ENCODE measurements at regions not wholly inside any gene's neighbourhood (a gene's known extent, or its start where the extent isn't known, plus 50 kb on each side); places are given as distances from the start of the nearest gene placed in this dataset.

GRCh38 chr5:167653645-167654106 lies 637.8 kb upstream of the WWC1 start:
- Histone ChIP-seq H3F3A (ENCODE audit: insufficient read depth, low read length) (no peaks in the 10 kb centered on the region), H3K9ac (ENCODE audit: low read length) (no peak overlapping the region), H3K27me3 (ENCODE audit: insufficient read depth, low read length) (no peaks in the 10 kb centered on the region), H3K36me3 (ENCODE audit: insufficient read depth, low read length) (no peaks in the 10 kb centered on the region), H3K4me3 (ENCODE audit: low read depth, low read length, poor library complexity, severe bottlenecking) (no peak overlapping the region), H3K27ac (ENCODE audit: low read depth, low read length, poor library complexity, severe bottlenecking) (no peak overlapping the region), H2AFZ (ENCODE audit: low read length) (no peak overlapping the region), H3K9me3 (ENCODE audit: low read length) (no peaks in the 10 kb centered on the region), H3K4me1 (ENCODE audit: insufficient read depth, low read length, severe bottlenecking) (no peaks in the 10 kb centered on the region), H3K79me2 (ENCODE audit: insufficient read depth, low read length) (no peaks in the 10 kb centered on the region), H4K20me1 (ENCODE audit: insufficient read depth, low read length) (no peaks in the 10 kb centered on the region), H3K9me2 (ENCODE audit: low read depth, low read length) (no peaks in the 10 kb centered on the region), H3K4me2 (ENCODE audit: low read length) (no peak overlapping the region)
- TF ChIP-seq EZH2 (IDR thresholded peaks at IDR 0.05; ENCODE audit: borderline replicate concordance, low read length), result no peak
- TF ChIP-seq, protein P1, sequence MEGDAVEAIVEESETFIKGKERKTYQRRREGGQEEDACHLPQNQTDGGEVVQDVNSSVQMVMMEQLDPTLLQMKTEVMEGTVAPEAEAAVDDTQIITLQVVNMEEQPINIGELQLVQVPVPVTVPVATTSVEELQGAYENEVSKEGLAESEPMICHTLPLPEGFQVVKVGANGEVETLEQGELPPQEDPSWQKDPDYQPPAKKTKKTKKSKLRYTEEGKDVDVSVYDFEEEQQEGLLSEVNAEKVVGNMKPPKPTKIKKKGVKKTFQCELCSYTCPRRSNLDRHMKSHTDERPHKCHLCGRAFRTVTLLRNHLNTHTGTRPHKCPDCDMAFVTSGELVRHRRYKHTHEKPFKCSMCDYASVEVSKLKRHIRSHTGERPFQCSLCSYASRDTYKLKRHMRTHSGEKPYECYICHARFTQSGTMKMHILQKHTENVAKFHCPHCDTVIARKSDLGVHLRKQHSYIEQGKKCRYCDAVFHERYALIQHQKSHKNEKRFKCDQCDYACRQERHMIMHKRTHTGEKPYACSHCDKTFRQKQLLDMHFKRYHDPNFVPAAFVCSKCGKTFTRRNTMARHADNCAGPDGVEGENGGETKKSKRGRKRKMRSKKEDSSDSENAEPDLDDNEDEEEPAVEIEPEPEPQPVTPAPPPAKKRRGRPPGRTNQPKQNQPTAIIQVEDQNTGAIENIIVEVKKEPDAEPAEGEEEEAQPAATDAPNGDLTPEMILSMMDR (IDR thresholded peaks at IDR 0.05; ENCODE audit: low read length), result no peak

DNA sequence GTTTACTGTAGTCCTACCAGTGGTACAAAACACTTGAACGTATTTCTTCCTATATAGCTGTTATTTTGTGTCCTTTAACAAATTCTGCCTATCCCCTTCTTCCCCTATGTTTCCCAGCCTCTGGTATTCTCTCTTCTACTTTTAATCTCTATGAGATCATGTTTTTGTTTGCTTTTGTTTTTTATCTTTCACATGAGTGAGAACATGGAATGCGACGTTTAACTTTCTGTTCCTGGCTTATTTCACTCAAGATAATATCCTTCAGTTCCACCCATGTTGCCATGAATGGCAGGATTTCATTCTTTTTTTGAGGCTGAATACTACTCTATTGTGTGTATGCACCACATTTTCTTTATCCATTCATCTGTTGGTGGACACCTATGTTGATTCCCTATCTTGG lies 634.4 kb upstream of the WWC1 start:
- H2AFZ ChIP-seq (ENCODE audit: low read length), result no peak overlapping the region
- H3F3A ChIP-seq (ENCODE audit: insufficient read depth, low read length), result no peaks in the 10 kb centered on the region
- no peaks in the 10 kb centered on the region for H3K9me3 ChIP-seq (ENCODE audit: low read length)
- no peak overlapping the region for H3K4me3 ChIP-seq (ENCODE audit: low read depth, low read length, poor library complexity, severe bottlenecking)
- H3K27ac ChIP-seq (ENCODE audit: low read depth, low read length, poor library complexity, severe bottlenecking), result no peak overlapping the region
- H3K27me3 ChIP-seq (ENCODE audit: insufficient read depth, low read length), result no peaks in the 10 kb centered on the region
- no peaks in the 10 kb centered on the region for H4K20me1 ChIP-seq (ENCODE audit: insufficient read depth, low read length)
- no peaks in the 10 kb centered on the region for H3K36me3 ChIP-seq (ENCODE audit: insufficient read depth, low read length)
- H3K9ac ChIP-seq (ENCODE audit: low read length), result no peak overlapping the region
- H3K4me2 ChIP-seq (ENCODE audit: low read length), result no peak overlapping the region
- H3K79me2 ChIP-seq (ENCODE audit: insufficient read depth, low read length), result no peaks in the 10 kb centered on the region
- TF ChIP-seq, protein P1 (IDR thresholded peaks at IDR 0.05; ENCODE audit: low read length), result no peak
- no peak for TF ChIP-seq EZH2 (IDR thresholded peaks at IDR 0.05; ENCODE audit: borderline replicate concordance, low read length)
- H3K4me1 ChIP-seq (ENCODE audit: insufficient read depth, low read length, severe bottlenecking), result no peaks in the 10 kb centered on the region
- H3K9me2 ChIP-seq (ENCODE audit: low read depth, low read length), result no peaks in the 10 kb centered on the region

DNA sequence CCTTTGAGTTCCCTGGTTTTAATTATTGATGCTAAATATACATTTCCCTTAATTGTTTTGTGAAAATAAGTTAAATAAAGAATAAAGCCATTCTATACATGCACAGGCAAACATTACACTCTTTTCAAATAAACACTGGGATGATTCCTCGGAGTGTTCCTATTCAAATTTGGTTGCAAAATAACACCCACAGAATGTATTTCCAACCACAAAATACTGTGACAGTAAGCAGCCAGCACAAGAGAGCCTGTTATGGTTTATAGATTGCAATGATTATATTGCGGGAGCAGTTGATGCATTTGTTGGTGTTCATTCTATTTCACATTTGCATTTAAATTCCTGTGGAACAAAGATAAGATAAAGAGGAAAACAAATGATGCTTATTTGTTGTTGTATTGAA lies 632.6 kb upstream of the WWC1 start:
- Histone ChIP-seq H2AFZ (ENCODE audit: low read length) (no peak overlapping the region), H3K9ac (ENCODE audit: low read length) (no peak overlapping the region), H3K27me3 (ENCODE audit: insufficient read depth, low read length) (no peaks in the 10 kb centered on the region), H3F3A (ENCODE audit: insufficient read depth, low read length) (no peaks in the 10 kb centered on the region), H3K79me2 (ENCODE audit: insufficient read depth, low read length) (no peaks in the 10 kb centered on the region), H3K36me3 (ENCODE audit: insufficient read depth, low read length) (no peaks in the 10 kb centered on the region), H3K9me2 (ENCODE audit: low read depth, low read length) (no peaks in the 10 kb centered on the region), H3K27ac (ENCODE audit: low read depth, low read length, poor library complexity, severe bottlenecking) (no peak overlapping the region), H4K20me1 (ENCODE audit: insufficient read depth, low read length) (no peaks in the 10 kb centered on the region), H3K9me3 (ENCODE audit: low read length) (no peaks in the 10 kb centered on the region), H3K4me1 (ENCODE audit: insufficient read depth, low read length, severe bottlenecking) (no peaks in the 10 kb centered on the region), H3K4me2 (ENCODE audit: low read length) (no peak overlapping the region), H3K4me3 (ENCODE audit: low read depth, low read length, poor library complexity, severe bottlenecking) (no peak overlapping the region)
- no peak for TF ChIP-seq EZH2 (IDR thresholded peaks at IDR 0.05; ENCODE audit: borderline replicate concordance, low read length)
- TF ChIP-seq, protein P1 (IDR thresholded peaks at IDR 0.05; ENCODE audit: low read length), result no peak
